ENCODE measurements at regions not wholly inside any gene's neighbourhood (a gene's known extent, or its start where the extent isn't known, plus 50 kb on each side); places are given as distances from the start of the nearest gene placed in this dataset.

GRCh38 chr22:44628273-44628672 lies 73.7 kb upstream of the PRR5 start:
- Histone ChIP-seq H3K9me3 (no peaks in the 10 kb centered on the region), H3K27me3 (peaks cover 14% of the 10 kb centered on the region), H3K4me3 (no peak overlapping the region), H3K4me1 (no peaks in the 10 kb centered on the region), H3K36me3 (no peaks in the 10 kb centered on the region), H3K27ac (no peak overlapping the region)
- DNase-seq (ENCODE audit: low spot score in 2 of 2) = peak in 1 of 2 donors; percentile 57
- TF ChIP-seq EP300 (IDR thresholded peaks at IDR 0.05) (no peak), CTCF (IDR thresholded peaks at IDR 0.05) (no peak), POLR2AphosphoS5 (IDR thresholded peaks at IDR 0.05) (no peak), POLR2A (IDR thresholded peaks at IDR 0.05) (no peak)
- WGBS = 80% methylated on average over 3 of the region's 4 CpGs

- TF ChIP-seq CTCF (IDR thresholded peaks at IDR 0.05) (no peak), POLR2A (IDR thresholded peaks at IDR 0.05) (no peak), POLR2AphosphoS5 (IDR thresholded peaks at IDR 0.05) (no peak), EP300 (IDR thresholded peaks at IDR 0.05) (no peak)
- Histone ChIP-seq H3K9me3 (no peaks in the 10 kb centered on the region), H3K27ac (no peak overlapping the region), H3K4me1 (no peaks in the 10 kb centered on the region), H3K27me3 (peaks cover 14% of the 10 kb centered on the region), H3K4me3 (no peak overlapping the region), H3K36me3 (no peaks in the 10 kb centered on the region)
- 78% methylated on average over 10 of the region's 19 CpGs for WGBS
- no peak for DNase-seq (ENCODE audit: low spot score in 2 of 2)
Measured at GRCh38 chr22:44627521-44628139, 74.4 kb upstream of the PRR5 start.

- no peaks in the 10 kb centered on the region for H3K4me1 ChIP-seq
- peaks cover 19% of the 10 kb centered on the region for H3K27me3 ChIP-seq
- H3K4me3 ChIP-seq = no peak overlapping the region
- DNase-seq (ENCODE audit: low spot score in 2 of 2) = peak; percentile 79 to 88
- peak; percentile 93 to 100 for TF ChIP-seq CTCF (IDR thresholded peaks at IDR 0.05)
- TF ChIP-seq POLR2AphosphoS5 (IDR thresholded peaks at IDR 0.05) = no peak
- H3K27ac ChIP-seq = no peak overlapping the region
- H3K9me3 ChIP-seq = no peaks in the 10 kb centered on the region
- WGBS = 6% methylated on average over 16 of the region's 16 CpGs
- no peaks in the 10 kb centered on the region for H3K36me3 ChIP-seq
Measured at GRCh38 chr22:44625981-44626687, 75.9 kb upstream of the PRR5 start.

GRCh38 chr22:44625421-44625760 lies 76.6 kb upstream of the PRR5 start:
- Histone ChIP-seq H3K27ac (no peak overlapping the region), H3K4me3 (no peak overlapping the region), H3K27me3 (peaks cover 26% of the 10 kb centered on the region), H3K4me1 (no peaks in the 10 kb centered on the region), H3K9me3 (no peaks in the 10 kb centered on the region), H3K36me3 (no peaks in the 10 kb centered on the region)
- TF ChIP-seq POLR2A (IDR thresholded peaks at IDR 0.05) (no peak), EP300 (IDR thresholded peaks at IDR 0.05) (no peak), POLR2AphosphoS5 (IDR thresholded peaks at IDR 0.05) (no peak), CTCF (IDR thresholded peaks at IDR 0.05) (no peak)
- no peak for DNase-seq (ENCODE audit: low spot score in 2 of 2)
- 70% methylated on average over 4 of the region's 7 CpGs for WGBS

GRCh38 chr22:44624689-44625420 lies 77.1 kb upstream of the PRR5 start:
- H3K27me3 ChIP-seq = peaks cover 31% of the 10 kb centered on the region
- no peak for DNase-seq (ENCODE audit: low spot score in 2 of 2)
- TF ChIP-seq CTCF (IDR thresholded peaks at IDR 0.05) (no peak), POLR2AphosphoS5 (IDR thresholded peaks at IDR 0.05) (no peak), EP300 (IDR thresholded peaks at IDR 0.05) (no peak), POLR2A (IDR thresholded peaks at IDR 0.05) (no peak)
- no peaks in the 10 kb centered on the region for H3K9me3 ChIP-seq
- no peak overlapping the region for H3K4me3 ChIP-seq
- no peaks in the 10 kb centered on the region for H3K36me3 ChIP-seq
- H3K4me1 ChIP-seq = peaks cover 5% of the 10 kb centered on the region
- WGBS = 86% methylated on average over 11 of the region's 27 CpGs
- no peak overlapping the region for H3K27ac ChIP-seq

Measured in suprapubic skin (tissue), 4 donors.